ENCODE measurements at regions not wholly inside any gene's neighbourhood (a gene's known extent, or its start where the extent isn't known, plus 50 kb on each side); places are given as distances from the start of the nearest gene placed in this dataset.

DNA sequence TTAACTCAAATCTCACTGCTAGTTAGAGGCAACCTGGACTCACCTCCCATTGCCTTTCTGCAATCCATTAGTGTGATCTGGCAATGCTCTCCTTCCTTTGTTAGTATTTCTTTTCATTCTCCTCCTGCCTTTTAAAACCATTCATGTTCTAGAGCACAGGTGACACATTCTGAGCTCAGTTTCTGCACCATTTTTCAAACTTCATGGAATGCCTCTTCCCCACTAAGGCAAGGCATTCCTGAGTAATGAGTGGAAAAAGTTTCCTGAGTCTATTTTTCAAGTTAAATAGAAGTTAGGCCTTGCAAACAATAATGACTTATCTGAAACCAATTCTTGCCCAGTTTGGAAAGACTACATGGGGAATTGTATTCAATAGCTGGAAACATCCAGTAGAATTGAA is 1001.8 kb downstream of the BCL11B start:
- no peak overlapping the region for H3K27ac Mint-ChIP-seq
- H3K4me1 Mint-ChIP-seq: peaks cover 0 to 3% (median 0%) of the 10 kb centered on the region in 3 donors
- H3K9me3 Mint-ChIP-seq: peaks cover 4 to 10% (median 6%) of the 10 kb centered on the region in 3 donors
- H3K4me3 Mint-ChIP-seq: no peak overlapping the region
- H3K36me3 Mint-ChIP-seq: no peaks in the 10 kb centered on the region
- peaks cover 1% of the 10 kb centered on the region for H3K27me3 Mint-ChIP-seq

- Mint-ChIP-seq H3K4me1 (peaks cover 0 to 3% (median 0%) of the 10 kb centered on the region in 3 donors), H3K27me3 (peaks cover 1% of the 10 kb centered on the region), H3K36me3 (no peaks in the 10 kb centered on the region), H3K4me3 (no peak overlapping the region), H3K27ac (peak overlapping the region in 1 of 3 donors; percentile 54), H3K9me3 (peaks cover 6 to 9% (median 6%) of the 10 kb centered on the region in 3 donors)
Measured at GRCh38 chr14:98274596-98274995, 997.4 kb downstream of the BCL11B start.

GRCh38 chr14:98278800-98279199 is 993.2 kb downstream of the BCL11B start:
- Mint-ChIP-seq H3K27ac (no peak overlapping the region), H3K36me3 (peaks cover 3% of the 10 kb centered on the region), H3K4me1 (peaks cover 0 to 1% (median 0%) of the 10 kb centered on the region in 3 donors), H3K9me3 (peaks cover 6 to 8% (median 6%) of the 10 kb centered on the region in 3 donors), H3K4me3 (no peak overlapping the region), H3K27me3 (no peaks in the 10 kb centered on the region)

DNA sequence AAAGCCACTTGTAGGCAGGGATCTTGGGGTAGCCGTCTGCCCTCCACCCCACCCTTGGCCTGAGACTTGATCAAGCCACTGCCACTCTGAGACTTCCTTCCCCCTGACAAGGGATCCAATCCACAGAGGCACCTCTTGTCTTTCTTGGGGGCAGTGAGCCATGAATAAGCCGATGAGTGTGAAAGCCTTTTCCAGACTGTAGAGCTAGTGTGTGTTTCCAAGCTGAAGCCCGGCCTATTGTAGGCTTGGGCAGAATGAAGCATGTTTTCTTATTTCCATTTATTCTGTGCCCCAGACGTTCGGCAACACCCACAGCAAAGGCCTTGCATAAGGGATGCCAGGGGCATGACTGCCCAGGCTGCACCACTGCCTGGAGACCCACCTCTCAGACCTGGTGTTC is 991.6 kb downstream of the BCL11B start:
- H3K4me3 Mint-ChIP-seq: no peak overlapping the region
- no peaks in the 10 kb centered on the region for H3K4me1 Mint-ChIP-seq

GRCh38 chr14:98288825-98289224 is 983.2 kb downstream of the BCL11B start:
- Mint-ChIP-seq H3K4me1 (no peaks in the 10 kb centered on the region), H3K36me3 (no peaks in the 10 kb centered on the region), H3K4me3 (no peak overlapping the region), H3K27ac (no peak overlapping the region), H3K27me3 (no peaks in the 10 kb centered on the region), H3K9me3 (peaks cover 2 to 13% (median 7%) of the 10 kb centered on the region in 3 donors)

More for the DNA sequence above, 991.6 kb downstream of the BCL11B start:
- Mint-ChIP-seq H3K27me3 (no peaks in the 10 kb centered on the region), H3K36me3 (peaks cover 3% of the 10 kb centered on the region), H3K27ac (no peak overlapping the region), H3K9me3 (peaks cover 4 to 8% (median 4%) of the 10 kb centered on the region in 3 donors)

GRCh38 chr14:98290596-98290995 is 981.4 kb downstream of the BCL11B start:
- Mint-ChIP-seq H3K9me3 (peaks cover 2 to 13% (median 7%) of the 10 kb centered on the region in 3 donors), H3K27me3 (no peaks in the 10 kb centered on the region), H3K36me3 (no peaks in the 10 kb centered on the region), H3K27ac (no peak overlapping the region), H3K4me3 (no peak overlapping the region), H3K4me1 (no peaks in the 10 kb centered on the region)

DNA sequence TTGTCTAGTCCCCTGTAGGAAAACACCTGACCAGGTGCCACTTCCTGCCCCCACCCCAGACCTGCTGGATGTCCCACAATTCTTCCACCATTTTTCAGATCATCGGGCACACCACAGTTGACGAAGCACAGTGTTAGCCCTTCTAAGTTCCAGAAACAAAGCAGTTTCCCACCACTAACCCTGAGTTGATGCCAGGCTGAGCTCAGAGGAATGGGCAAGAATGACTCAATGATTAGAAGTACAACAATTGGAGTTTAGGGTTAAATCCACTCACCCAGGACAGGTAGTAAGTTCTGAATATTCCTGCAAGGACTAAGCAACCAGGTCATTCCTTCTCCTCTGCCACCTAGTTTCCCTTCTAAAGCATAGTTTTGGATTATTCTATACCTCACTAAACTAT is 979.8 kb downstream of the BCL11B start:
- no peak overlapping the region for H3K27ac Mint-ChIP-seq
- peaks cover 1 to 2% (median 2%) of the 10 kb centered on the region in 3 donors for H3K9me3 Mint-ChIP-seq
- no peaks in the 10 kb centered on the region for H3K36me3 Mint-ChIP-seq
- no peak overlapping the region for H3K4me3 Mint-ChIP-seq
- no peaks in the 10 kb centered on the region for H3K4me1 Mint-ChIP-seq
- H3K27me3 Mint-ChIP-seq: no peaks in the 10 kb centered on the region

- Mint-ChIP-seq H3K27me3 (no peaks in the 10 kb centered on the region), H3K4me1 (no peaks in the 10 kb centered on the region), H3K36me3 (no peaks in the 10 kb centered on the region), H3K9me3 (peaks cover 0 to 4% (median under 1%) of the 10 kb centered on the region in 3 donors), H3K4me3 (no peak overlapping the region), H3K27ac (no peak overlapping the region)
Measured at GRCh38 chr14:98293576-98293975, 978.4 kb downstream of the BCL11B start.

- peaks cover 3 to 4% (median 4%) of the 10 kb centered on the region in 3 donors for H3K9me3 Mint-ChIP-seq
- H3K4me1 Mint-ChIP-seq: no peaks in the 10 kb centered on the region
- no peaks in the 10 kb centered on the region for H3K27me3 Mint-ChIP-seq
- no peak overlapping the region for H3K27ac Mint-ChIP-seq
- no peaks in the 10 kb centered on the region for H3K36me3 Mint-ChIP-seq
- H3K4me3 Mint-ChIP-seq: no peak overlapping the region
Measured at GRCh38 chr14:98296895-98297294, 975.1 kb downstream of the BCL11B start.

GRCh38 chr14:98297567-98297966 is 974.4 kb downstream of the BCL11B start:
- Mint-ChIP-seq H3K27ac (no peak overlapping the region), H3K9me3 (peaks cover 2 to 4% (median 3%) of the 10 kb centered on the region in 3 donors), H3K4me3 (no peak overlapping the region)

DNA sequence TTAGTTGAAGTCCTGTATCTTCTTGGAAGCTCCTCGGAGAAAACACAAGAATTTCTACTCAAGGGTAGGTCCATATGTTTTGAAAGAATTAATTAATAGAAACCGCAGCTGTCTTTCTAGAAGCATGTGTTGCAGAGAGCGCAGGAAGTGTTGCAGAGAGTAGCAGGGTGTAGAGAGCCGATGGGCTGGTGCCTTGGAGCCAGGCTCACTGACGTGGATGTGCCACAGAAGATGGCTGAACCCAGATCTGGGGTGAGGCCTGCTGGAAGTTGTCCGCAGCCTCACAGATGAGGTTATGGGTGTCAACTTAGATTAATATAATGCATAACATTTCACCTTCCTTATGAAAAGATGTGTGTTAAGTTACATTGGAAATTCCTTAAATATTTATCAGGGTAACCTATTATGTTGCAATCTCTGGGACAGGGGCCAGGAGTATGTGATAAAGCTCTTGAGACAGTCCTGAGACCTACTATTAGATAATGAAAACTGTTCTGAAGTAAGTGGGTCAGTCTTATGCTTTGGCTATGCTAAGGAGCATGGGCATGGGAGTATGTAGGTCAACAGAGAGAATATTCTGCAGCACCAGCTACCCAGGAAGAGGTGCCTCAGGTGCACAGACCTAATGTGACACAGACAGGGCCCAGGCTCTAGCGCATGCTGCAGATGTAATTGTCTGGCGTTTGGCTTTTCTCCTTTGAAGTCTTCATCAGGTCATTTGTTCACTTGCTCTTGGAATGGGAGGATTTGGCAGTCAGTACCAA is 973.3 kb downstream of the BCL11B start:
- Mint-ChIP-seq H3K4me1 (no peaks in the 10 kb centered on the region), H3K27me3 (no peaks in the 10 kb centered on the region), H3K36me3 (no peaks in the 10 kb centered on the region), H3K27ac (no peak overlapping the region), H3K4me3 (no peak overlapping the region), H3K9me3 (peaks cover 2 to 4% (median 3%) of the 10 kb centered on the region in 3 donors)

More at GRCh38 chr14:98297567-98297966, 974.4 kb downstream of the BCL11B start:
- no peaks in the 10 kb centered on the region for H3K4me1 Mint-ChIP-seq
- no peaks in the 10 kb centered on the region for H3K27me3 Mint-ChIP-seq
- no peaks in the 10 kb centered on the region for H3K36me3 Mint-ChIP-seq

GRCh38 chr14:98301681-98302080 is 970.3 kb downstream of the BCL11B start:
- Mint-ChIP-seq H3K36me3 (no peaks in the 10 kb centered on the region), H3K9me3 (peaks cover 3 to 8% (median 4%) of the 10 kb centered on the region in 3 donors), H3K4me3 (no peak overlapping the region), H3K27ac (no peak overlapping the region), H3K27me3 (no peaks in the 10 kb centered on the region), H3K4me1 (no peaks in the 10 kb centered on the region)

DNA sequence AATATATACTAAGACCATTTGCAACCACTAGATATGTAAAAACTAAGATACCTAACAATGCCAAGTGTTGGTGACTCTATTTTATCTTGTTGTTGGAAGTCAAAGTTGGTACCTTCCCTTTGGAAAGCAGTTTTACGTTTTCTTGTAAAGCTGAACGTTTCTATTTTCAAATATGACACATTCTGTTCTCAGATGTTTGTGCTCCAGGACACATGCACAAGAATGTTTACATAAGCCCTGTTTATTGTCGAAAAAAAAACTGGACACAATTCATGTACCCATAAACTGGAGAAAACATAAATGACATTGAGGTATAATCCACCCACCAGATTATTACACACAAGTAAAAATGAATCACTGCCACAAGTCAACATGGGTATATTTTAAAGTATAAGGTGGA is 967.4 kb downstream of the BCL11B start:
- Mint-ChIP-seq H3K36me3 (no peaks in the 10 kb centered on the region), H3K27ac (no peak overlapping the region), H3K4me1 (no peaks in the 10 kb centered on the region), H3K9me3 (peaks cover 3 to 14% (median 3%) of the 10 kb centered on the region in 3 donors), H3K4me3 (no peak overlapping the region), H3K27me3 (no peaks in the 10 kb centered on the region)

DNA sequence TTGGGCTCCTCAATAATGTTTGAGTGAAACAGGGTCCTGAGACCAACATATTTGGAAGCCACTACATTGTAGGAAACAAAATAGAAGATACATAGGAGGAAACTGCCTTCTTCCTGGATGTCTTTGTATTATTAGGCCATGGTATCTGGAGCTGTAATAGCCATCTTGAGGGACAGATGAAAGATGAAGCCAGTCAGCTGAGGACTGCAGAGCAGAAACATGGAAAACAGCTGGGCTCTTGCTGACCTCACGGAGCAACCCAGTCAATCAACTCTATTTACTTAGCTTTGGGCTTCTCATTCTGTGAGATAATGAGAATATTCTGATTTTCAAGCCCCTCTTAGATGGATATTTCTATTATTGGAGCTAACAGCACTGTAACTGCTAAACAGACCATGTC is 962.4 kb downstream of the BCL11B start:
- Mint-ChIP-seq H3K36me3 (no peaks in the 10 kb centered on the region), H3K4me1 (no peaks in the 10 kb centered on the region), H3K9me3 (peaks cover 5 to 17% (median 5%) of the 10 kb centered on the region in 3 donors), H3K27ac (no peak overlapping the region), H3K4me3 (no peak overlapping the region), H3K27me3 (no peaks in the 10 kb centered on the region)

DNA sequence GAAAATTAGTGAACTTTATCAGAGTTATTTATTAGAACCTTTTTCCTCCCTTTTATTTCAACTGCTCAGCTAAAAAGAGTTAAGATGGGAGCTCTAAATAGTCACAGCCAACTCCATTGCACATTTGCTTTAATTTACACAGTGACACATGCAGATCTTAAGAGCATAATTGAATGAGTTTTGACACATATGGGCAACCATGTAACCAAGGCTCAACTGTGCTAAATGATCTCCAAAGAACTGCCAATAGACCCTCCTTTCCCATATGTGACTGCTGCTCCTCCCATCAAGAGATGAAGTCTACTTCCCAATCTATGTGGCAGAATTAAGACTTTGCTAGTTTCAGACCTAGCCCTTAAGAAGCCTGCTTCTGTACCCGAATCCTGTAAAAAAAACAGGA is 960.0 kb downstream of the BCL11B start:
- Mint-ChIP-seq H3K27me3 (no peaks in the 10 kb centered on the region), H3K27ac (no peak overlapping the region), H3K4me1 (no peaks in the 10 kb centered on the region), H3K4me3 (no peak overlapping the region), H3K9me3 (peaks cover 1 to 12% (median 5%) of the 10 kb centered on the region in 3 donors), H3K36me3 (no peaks in the 10 kb centered on the region)

- H3K36me3 Mint-ChIP-seq: peaks cover 2% of the 10 kb centered on the region
- H3K9me3 Mint-ChIP-seq: peaks cover 2 to 16% (median 3%) of the 10 kb centered on the region in 3 donors
- no peak overlapping the region for H3K4me3 Mint-ChIP-seq
- H3K27me3 Mint-ChIP-seq: no peaks in the 10 kb centered on the region
- no peaks in the 10 kb centered on the region for H3K4me1 Mint-ChIP-seq
- H3K27ac Mint-ChIP-seq: no peak overlapping the region
Measured at GRCh38 chr14:98321841-98322240, 950.2 kb downstream of the BCL11B start.
